NB4 (cell line): ENCODE measurements at regions not wholly inside any gene's neighbourhood (a gene's known extent, or its start where the extent isn't known, plus 50 kb on each side); places are given as distances from the start of the nearest gene placed in this dataset.
"Not testable (repeated sequence)": the region's sequence is repeated elsewhere in the genome, so short reads cannot be mapped to it uniquely, and the experiment has no call there.

Source experiments
- DNase-seq: peaks from one replicate; pipeline ENCODE4 v3.0.0; 2010; ENCODE audit warnings: low read depth
- H3K4me3 ChIP-seq: one replicate; pipeline ENCODE4 v1.5.1; 2011; ENCODE audit warnings: mild to moderate bottlenecking, low read depth, low read length, moderate library complexity
- MYC ChIP-seq: IDR thresholded peaks from 2 replicates; pipeline ENCODE4 v1.6.1; 2011; ENCODE audit warnings: low read depth, low read length
- POLR2A ChIP-seq: IDR thresholded peaks from 2 replicates; pipeline ENCODE4 v1.6.1; 2011; ENCODE audit warnings: mild to moderate bottlenecking; ENCODE audit not compliant: insufficient read length; ENCODE audit errors: extremely low read depth
- TF ChIP-seq, protein P1 (sequence below): IDR thresholded peaks from 2 replicates; pipeline ENCODE4 v1.6.1; 2011; ENCODE audit warnings: low read depth, low read length
- TF ChIP-seq, protein P2 (sequence below): IDR thresholded peaks from one replicate; pipeline ENCODE4 v1.5.1; 2012; ENCODE audit warnings: low read depth, low read length

DNA sequence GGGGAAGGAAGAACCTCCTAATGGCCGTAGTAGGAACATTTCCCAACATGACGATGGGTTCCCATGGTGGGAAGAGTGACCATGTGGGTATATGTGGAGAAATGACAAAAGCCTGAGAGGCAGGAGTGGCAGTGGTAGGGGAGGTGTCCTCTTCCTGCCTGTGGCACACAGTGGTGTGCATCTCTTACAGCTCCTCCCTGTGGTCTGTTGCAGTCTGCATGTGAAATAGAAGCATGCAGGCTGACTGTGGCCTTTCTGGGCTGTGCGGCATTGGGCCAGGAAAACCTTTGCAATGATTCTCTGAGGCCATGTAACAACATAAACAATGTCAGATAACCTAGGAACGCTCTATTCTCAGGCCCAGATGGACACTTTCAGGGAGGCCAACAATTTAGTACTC lies 84.0 kb downstream of the LACC1 start:
- no peak overlapping the region for H3K4me3 ChIP-seq
- peak; percentile 4 for DNase-seq
- TF ChIP-seq POLR2A: no peak
- TF ChIP-seq, protein P1, sequence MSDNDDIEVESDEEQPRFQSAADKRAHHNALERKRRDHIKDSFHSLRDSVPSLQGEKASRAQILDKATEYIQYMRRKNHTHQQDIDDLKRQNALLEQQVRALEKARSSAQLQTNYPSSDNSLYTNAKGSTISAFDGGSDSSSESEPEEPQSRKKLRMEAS: no peak
- TF ChIP-seq MYC: no peak
- TF ChIP-seq, protein P2, sequence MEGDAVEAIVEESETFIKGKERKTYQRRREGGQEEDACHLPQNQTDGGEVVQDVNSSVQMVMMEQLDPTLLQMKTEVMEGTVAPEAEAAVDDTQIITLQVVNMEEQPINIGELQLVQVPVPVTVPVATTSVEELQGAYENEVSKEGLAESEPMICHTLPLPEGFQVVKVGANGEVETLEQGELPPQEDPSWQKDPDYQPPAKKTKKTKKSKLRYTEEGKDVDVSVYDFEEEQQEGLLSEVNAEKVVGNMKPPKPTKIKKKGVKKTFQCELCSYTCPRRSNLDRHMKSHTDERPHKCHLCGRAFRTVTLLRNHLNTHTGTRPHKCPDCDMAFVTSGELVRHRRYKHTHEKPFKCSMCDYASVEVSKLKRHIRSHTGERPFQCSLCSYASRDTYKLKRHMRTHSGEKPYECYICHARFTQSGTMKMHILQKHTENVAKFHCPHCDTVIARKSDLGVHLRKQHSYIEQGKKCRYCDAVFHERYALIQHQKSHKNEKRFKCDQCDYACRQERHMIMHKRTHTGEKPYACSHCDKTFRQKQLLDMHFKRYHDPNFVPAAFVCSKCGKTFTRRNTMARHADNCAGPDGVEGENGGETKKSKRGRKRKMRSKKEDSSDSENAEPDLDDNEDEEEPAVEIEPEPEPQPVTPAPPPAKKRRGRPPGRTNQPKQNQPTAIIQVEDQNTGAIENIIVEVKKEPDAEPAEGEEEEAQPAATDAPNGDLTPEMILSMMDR: no peak

DNA sequence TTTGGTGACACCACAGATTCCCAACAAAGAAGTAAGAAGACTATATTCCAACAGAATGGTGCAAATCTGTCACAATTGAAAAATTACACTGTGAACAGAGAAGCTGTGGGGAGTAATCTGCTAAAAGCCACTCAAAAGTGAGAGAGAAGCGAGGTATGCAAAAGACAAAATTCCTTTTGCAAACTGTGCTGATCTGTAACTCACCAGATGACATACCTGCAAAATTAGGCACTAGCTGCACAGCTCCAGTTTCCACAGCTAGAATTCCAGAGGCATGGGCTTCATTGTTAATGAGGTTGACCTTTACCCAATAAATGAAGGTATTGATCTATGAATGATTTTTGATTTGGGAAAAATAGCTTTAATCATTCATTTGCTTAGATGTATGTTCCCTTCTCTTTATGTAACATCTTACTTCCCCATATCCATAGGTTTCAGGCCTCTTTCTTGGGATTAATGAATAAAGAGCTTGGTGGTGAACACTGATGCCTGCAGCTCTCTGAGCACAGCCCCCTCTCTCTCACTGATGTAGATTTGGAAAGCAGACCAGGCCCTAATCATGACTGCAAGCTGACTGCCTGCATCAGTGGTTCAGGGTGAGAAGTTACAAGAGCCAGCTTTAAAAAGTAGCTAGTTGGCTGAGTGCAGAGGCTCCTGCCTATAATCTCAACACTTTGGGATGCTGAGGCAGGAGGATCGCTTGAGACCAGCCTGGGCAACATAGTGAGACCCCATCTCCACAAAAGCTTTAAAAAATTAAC lies 85.2 kb downstream of the LACC1 start:
- TF ChIP-seq, protein P1: no peak
- no peak for DNase-seq

DNA sequence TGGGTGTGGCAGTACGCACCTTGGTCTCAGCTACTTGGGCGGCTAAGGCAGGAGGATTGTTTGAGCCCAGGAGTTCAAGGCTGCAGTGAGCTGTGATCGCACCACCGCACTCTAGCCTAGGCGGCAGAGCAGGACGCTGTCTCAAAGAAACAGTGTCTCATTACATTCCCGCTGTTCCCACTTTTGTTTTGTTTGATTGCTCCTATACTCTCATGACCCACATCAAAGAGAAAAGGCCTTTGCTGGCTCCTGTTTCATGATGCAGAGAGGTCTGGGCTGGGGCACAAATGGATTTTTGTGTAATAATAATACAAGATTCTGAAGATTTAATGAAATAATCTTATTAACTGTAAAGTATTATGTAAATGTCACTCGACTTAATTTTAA lies 85.7 kb downstream of the LACC1 start:
- H3K4me3 ChIP-seq: no peak overlapping the region
- TF ChIP-seq, protein P2: no peak
- TF ChIP-seq MYC: no peak
- TF ChIP-seq POLR2A: no peak
- TF ChIP-seq, protein P1: no peak

More for the DNA sequence above, 85.2 kb downstream of the LACC1 start:
- H3K4me3 ChIP-seq: no peak overlapping the region

DNA sequence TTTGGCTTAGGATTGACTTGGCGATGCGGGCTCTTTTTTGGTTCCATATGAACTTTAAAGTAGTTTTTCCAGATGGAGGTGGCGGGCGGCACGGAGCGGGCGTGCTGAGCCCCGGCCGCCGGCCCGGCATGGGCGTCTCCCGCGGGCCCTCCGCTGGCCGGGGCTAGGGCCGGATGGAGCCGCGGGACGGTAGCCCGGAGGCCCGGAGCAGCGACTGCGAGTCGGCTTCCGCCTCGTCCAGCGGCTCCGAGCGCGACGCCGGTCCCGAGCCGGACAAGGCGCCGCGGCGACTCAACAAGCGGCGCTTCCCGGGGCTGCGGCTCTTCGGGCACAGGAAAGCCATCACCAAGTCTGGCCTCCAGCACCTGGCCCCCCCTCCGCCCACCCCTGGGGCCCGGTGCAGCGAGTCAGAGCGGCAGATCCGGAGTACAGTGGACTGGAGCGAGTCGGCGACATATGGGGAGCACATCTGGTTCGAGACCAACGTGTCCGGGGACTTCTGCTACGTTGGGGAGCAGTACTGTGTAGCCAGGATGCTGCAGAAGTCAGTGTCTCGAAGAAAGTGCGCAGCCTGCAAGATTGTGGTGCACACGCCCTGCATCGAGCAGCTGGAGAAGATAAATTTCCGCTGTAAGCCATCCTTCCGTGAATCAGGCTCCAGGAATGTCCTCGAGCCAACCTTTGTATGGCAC lies 88.7 kb downstream of the LACC1 start:
- not testable (repeated sequence) for DNase-seq, H3K4me3 ChIP-seq

More for the DNA sequence above, 85.7 kb downstream of the LACC1 start:
- DNase-seq: no peak

DNA sequence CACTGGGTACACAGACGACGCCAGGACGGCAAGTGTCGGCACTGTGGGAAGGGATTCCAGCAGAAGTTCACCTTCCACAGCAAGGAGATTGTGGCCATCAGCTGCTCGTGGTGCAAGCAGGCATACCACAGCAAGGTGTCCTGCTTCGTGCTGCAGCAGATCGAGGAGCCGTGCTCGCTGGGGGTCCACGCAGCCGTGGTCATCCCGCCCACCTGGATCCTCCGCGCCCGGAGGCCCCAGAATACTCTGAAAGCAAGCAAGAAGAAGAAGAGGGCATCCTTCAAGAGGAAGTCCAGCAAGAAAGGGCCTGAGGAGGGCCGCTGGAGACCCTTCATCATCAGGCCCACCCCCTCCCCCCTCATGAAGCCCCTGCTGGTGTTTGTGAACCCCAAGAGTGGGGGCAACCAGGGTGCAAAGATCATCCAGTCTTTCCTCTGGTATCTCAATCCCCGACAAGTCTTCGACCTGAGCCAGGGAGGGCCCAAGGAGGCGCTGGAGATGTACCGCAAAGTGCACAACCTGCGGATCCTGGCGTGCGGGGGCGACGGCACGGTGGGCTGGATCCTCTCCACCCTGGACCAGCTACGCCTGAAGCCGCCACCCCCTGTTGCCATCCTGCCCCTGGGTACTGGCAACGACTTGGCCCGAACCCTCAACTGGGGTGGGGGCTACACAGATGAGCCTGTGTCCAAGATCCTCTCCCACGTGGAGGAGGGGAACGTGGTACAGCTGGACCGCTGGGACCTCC lies 89.4 kb downstream of the LACC1 start:
- not testable (repeated sequence) for DNase-seq, H3K4me3 ChIP-seq

DNA sequence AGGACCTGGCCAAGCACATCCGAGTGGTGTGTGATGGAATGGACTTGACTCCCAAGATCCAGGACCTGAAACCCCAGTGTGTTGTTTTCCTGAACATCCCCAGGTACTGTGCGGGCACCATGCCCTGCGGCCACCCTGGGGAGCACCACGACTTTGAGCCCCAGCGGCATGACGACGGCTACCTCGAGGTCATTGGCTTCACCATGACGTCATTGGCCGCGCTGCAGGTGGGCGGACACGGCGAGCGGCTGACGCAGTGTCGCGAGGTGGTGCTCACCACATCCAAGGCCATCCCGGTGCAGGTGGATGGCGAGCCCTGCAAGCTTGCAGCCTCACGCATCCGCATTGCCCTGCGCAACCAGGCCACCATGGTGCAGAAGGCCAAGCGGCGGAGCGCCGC lies 90.2 kb downstream of the LACC1 start:
- not testable (repeated sequence) for H3K4me3 ChIP-seq, DNase-seq

DNA sequence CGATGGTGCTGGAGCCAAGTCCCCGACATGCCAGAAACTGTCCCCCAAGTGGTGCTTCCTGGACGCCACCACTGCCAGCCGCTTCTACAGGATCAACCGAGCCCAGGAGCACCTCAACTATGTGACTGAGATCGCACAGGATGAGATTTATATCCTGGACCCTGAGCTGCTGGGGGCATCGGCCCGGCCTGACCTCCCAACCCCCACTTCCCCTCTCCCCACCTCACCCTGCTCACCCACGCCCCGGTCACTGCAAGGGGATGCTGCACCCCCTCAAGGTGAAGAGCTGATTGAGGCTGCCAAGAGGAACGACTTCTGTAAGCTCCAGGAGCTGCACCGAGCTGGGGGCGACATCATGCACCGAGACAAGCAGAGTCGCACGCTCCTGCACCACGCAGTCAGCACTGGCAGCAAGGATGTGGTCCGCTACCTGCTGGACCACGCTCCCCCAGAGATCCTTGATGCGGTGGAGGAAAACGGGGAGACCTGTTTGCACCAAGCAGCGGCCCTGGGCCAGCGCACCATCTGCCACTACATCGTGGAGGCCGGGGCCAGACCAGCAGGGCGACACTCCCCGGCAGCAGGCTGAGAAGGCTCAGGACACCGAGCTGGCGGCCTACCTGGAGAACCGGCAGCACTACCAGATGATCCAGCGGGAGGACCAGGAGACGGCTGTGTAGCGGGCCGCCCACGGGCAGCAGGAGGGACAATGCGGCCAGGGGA lies 91.0 kb downstream of the LACC1 start:
- not testable (repeated sequence) for H3K4me3 ChIP-seq, DNase-seq

DNA sequence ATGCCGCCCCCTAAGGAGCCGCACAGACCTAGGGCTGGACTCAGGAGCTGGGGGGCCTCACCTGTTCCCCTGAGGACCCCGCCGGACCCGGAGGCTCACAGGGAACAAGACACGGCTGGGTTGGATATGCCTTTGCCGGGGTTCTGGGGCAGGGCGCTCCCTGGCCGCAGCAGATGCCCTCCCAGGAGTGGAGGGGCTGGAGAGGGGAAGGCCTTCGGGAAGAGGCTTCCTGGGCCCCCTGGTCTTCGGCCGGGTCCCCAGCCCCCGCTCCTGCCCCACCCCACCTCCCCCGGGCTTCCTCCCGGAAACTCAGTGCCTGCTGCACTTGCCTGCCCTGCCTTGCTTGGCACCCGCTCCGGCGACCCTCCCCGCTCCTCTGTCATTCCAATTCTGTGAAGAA lies 91.6 kb downstream of the LACC1 start:
- DNase-seq, H3K4me3 ChIP-seq: not testable (repeated sequence)

DNA sequence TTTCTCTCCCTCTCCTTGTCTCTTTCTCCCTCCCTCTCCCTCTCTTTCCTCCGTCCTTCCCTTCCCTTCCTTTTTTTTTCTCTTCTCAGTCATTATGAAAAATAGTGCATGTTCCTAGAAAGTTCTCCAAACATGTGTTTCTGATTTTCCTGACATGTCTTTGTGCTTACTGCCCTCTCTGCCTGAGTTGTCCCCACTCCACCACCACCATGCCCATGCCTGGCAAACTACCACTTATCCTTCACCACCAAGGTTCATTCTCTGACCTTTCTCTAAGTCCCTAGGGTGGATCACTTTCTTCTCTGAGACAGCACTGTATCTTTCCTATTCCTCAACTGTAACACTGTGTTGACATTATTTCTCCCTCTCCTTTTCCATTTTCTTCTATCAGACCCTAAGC lies 98.2 kb downstream of the LACC1 start:
- no peak overlapping the region for H3K4me3 ChIP-seq
- DNase-seq: no peak
- TF ChIP-seq, protein P2: no peak
- TF ChIP-seq MYC (no peak), POLR2A (no peak)
- TF ChIP-seq, protein P1: no peak
